GM12878 (cell line): ENCODE measurements at regions not wholly inside any gene's neighbourhood (a gene's known extent, or its start where the extent isn't known, plus 50 kb on each side); places are given as distances from the start of the nearest gene placed in this dataset.

Experiments used
- ATAC-seq: fragments of 200-7000 bp; cut with Tn5 transposase; 3 replicates; pipeline ENCODE4 v1.9.1; 2020; ENCODE audit warnings: mild to moderate bottlenecking, moderate library complexity
- BruUV-seq: library from RNA; stranded (reverse); fragments of 400-500 nt; replicated peaks from 2 replicates; lab custom pipeline; 2021; lab: Mats Ljungman, UMichigan
- CTCF ChIA-PET: fragments of 300-600 bp; sonication (Branson Sonifier 250); formaldehyde crosslinking; extraction: SDS; loops from one replicate; lab custom pipeline; 2021; ENCODE audit warnings: inconsistent platforms; lab: Yijun Ruan, JAX
- POLR2A ChIA-PET: fragments of 350-600 bp; formaldehyde crosslinking; extraction: SDS; loops from one replicate; lab custom pipeline; 2021; ENCODE audit warnings: inconsistent platforms; lab: Charles Lee
- RAD21 ChIA-PET: fragments of 300-600 bp; sonication (Branson Sonifier 250); formaldehyde crosslinking; loops from one replicate; lab custom pipeline; 2023; ENCODE audit warnings: antibody characterized with exemption; ENCODE audit not compliant: unreplicated experiment; lab: Charles Lee
- SMC1A ChIA-PET: fragments of 300-600 bp; sonication (Branson Sonifier 250); formaldehyde crosslinking; loops from one replicate; lab custom pipeline; 2023; ENCODE audit not compliant: unreplicated experiment, uncharacterized antibody; lab: Charles Lee
- DNase-seq: peaks from one replicate; pipeline ENCODE4 v3.0.0-alpha.2; 2011; ENCODE audit warnings: low read depth, low spot score
- FAIRE-seq: peaks from 3 replicates; lab custom pipeline; 2011; peaks lifted over from hg19 to GRCh38; lab: Jason Lieb, UNC
- H2AFZ ChIP-seq: 2 replicates; pipeline ENCODE4 v1.6.0; 2011; ENCODE audit warnings: low read depth, low read length, control low read depth; ENCODE audit not compliant: control insufficient read depth
- H3K27ac ChIP-seq: 2 replicates; pipeline ENCODE4 v1.5.1; 2011; ENCODE audit warnings: control low read depth; ENCODE audit not compliant: control insufficient read depth, insufficient read depth
- H3K27me3 ChIP-seq, 2 experiments: replicated peaks in 1 of 2; 2 replicates each; pipeline versions ENCODE4 v1.6.0 to v1.6.1; 2011; ENCODE audit warnings: low read length in 1 of 2; ENCODE audit not compliant: control insufficient read depth in 2 of 2, insufficient read depth in 2 of 2
- H3K36me3 ChIP-seq, 2 experiments: 2 replicates each; pipeline ENCODE4 v1.5.1; 2011; ENCODE audit warnings: low read length in 1 of 2; ENCODE audit not compliant: control insufficient read depth in 2 of 2, insufficient read depth in 2 of 2
- H3K4me1 ChIP-seq: 2 replicates; pipeline ENCODE4 v1.6.1; 2011; ENCODE audit warnings: mild to moderate bottlenecking, low read length, moderate library complexity, mixed read lengths; ENCODE audit not compliant: control insufficient read depth, insufficient read depth
- H3K4me2 ChIP-seq: 2 replicates; pipeline ENCODE4 v1.6.0; 2011; ENCODE audit warnings: control low read depth; ENCODE audit not compliant: control insufficient read depth, insufficient read depth
- H3K4me3 ChIP-seq: fragments of 200-600 bp; sonication (generic); 2 replicates; pipeline ENCODE4 v1.5.1; 2016
- H3K79me2 ChIP-seq: 2 replicates; pipeline ENCODE4 v1.6.0; 2011; ENCODE audit warnings: low read length; ENCODE audit not compliant: control insufficient read depth, insufficient read depth
- H3K9ac ChIP-seq: 2 replicates; pipeline ENCODE4 v1.8.0; 2011; ENCODE audit warnings: low read length, control low read depth, mixed read lengths; ENCODE audit not compliant: control insufficient read depth, insufficient read depth
- H3K9me3 ChIP-seq: replicated peaks from 3 replicates; pipeline ENCODE4 v1.5.1; 2011; ENCODE audit warnings: mild to moderate bottlenecking, low read length; ENCODE audit not compliant: control insufficient read depth, insufficient read depth
- H4K20me1 ChIP-seq: 2 replicates; pipeline ENCODE4 v1.6.0; 2011; ENCODE audit not compliant: control insufficient read depth, insufficient read depth
- CBFB ChIP-seq: IDR thresholded peaks from 2 replicates; pipeline ENCODE4 v1.6.1; 2016; ENCODE audit warnings: antibody characterized with exemption, low read depth
- DPF2 ChIP-seq: fragments of 450-650 bp; IDR thresholded peaks from 2 replicates; pipeline ENCODE4 v1.6.1; 2017; ENCODE audit warnings: mild to moderate bottlenecking
- JUNB ChIP-seq: IDR thresholded peaks from 2 replicates; pipeline ENCODE4 v1.6.1; 2016; ENCODE audit warnings: antibody characterized with exemption, mild to moderate bottlenecking
- KAT2A ChIP-seq: conservative IDR thresholded peaks from 2 replicates; pipeline ENCODE4 v1.6.1; 2011; ENCODE audit warnings: low read depth, low read length; ENCODE audit not compliant: control insufficient read depth
- SIX5 ChIP-seq: IDR thresholded peaks from 2 replicates; pipeline ENCODE4 v1.6.1; 2011; ENCODE audit warnings: mild to moderate bottlenecking, low read depth, low read length, moderate library complexity; ENCODE audit not compliant: severe bottlenecking
- SPI1 ChIP-seq: IDR thresholded peaks from 2 replicates; pipeline ENCODE4 v1.6.1; 2011; ENCODE audit warnings: low read depth, mild to moderate bottlenecking, low read length, moderate library complexity, borderline replicate concordance; ENCODE audit not compliant: insufficient read depth
- SUZ12 ChIP-seq: fragments of 200-600 bp; sonication (generic); IDR thresholded peaks from one replicate; pipeline ENCODE4 v1.6.1; 2018; ENCODE audit warnings: antibody characterized with exemption, mild to moderate bottlenecking; ENCODE audit not compliant: unreplicated experiment
- TCF7 ChIP-seq: IDR thresholded peaks from 2 replicates; pipeline ENCODE4 v1.6.1; 2014; ENCODE audit warnings: antibody characterized with exemption, borderline replicate concordance
- WRNIP1 ChIP-seq: IDR thresholded peaks from 2 replicates; pipeline ENCODE4 v1.6.1; 2011; ENCODE audit warnings: low read depth, low read length, improper control_type of control experiment, borderline replicate concordance
- ZNF207 ChIP-seq: fragments of 450-650 bp; IDR thresholded peaks from 2 replicates; pipeline ENCODE4 v1.6.1; 2014; ENCODE audit warnings: antibody characterized with exemption, mild to moderate bottlenecking, borderline replicate concordance
- WGBS: methylation state at CpG from one replicate; pipeline ENCODE4 v1.1.6; 2016; ENCODE audit warnings: low lambda C conversion rate; ENCODE audit not compliant: insufficient replicate concordance, insufficient coverage; ENCODE audit errors: missing lambda C conversion rate; 5-methylcytosine and 5-hydroxymethylcytosine counted together
- in situ Hi-C: fragments of 300-500 bp; cut with MboI; formaldehyde crosslinking; loops from 9 replicates; pipeline ENCODE4 v1.14.3; 2018; ENCODE audit warnings: mixed read lengths
- intact Hi-C: fragments of 100-400 bp; cut with micrococcal nuclease; formaldehyde crosslinking; loops from one replicate; pipeline ENCODE4 v1.14.2; 2022; ENCODE audit not compliant: unreplicated experiment
- TF ChIP-seq, protein P1 (sequence below): fragments of 450-650 bp; IDR thresholded peaks from 2 replicates; pipeline ENCODE4 v1.6.1; 2016; ENCODE audit warnings: mild to moderate bottlenecking, moderate library complexity, borderline replicate concordance
- TF ChIP-seq, protein P2 (sequence below): IDR thresholded peaks from 2 replicates; pipeline ENCODE4 v1.6.1; 2011; ENCODE audit warnings: low read depth, mild to moderate bottlenecking, low read length, moderate library complexity, borderline replicate concordance; ENCODE audit errors: extremely low read depth

DNA sequence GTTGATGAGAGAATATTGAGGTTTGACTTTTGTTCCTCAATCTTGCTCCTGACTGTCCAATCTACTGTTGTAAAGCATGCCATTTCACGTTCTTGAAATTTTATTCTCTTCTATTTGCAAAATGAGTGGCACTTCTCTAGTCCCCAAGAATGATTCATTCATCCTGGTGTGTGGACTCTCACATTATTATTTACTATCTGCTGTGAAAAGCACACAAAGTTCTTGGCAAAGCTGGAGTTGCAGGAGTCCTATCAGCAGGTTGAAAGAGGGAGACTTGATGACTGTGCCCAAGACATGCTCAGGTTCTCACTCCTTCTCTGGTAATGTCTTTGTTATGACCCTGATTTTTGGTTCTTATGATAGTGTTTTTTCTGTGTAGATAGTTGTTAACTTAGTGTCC, 382.6 kb downstream of the DMRTA1 start:
- intact Hi-C loops (no loop called here), in situ Hi-C loops (no loop called here)
- FAIRE-seq, result no peak
- CTCF ChIA-PET, result no interaction called here
- H4K20me1 ChIP-seq, result no peaks in the 10 kb centered on the region
- no peak overlapping the region for H3K9ac ChIP-seq
- H3K4me2 ChIP-seq, result no peak overlapping the region
- RAD21 ChIA-PET, result no interaction called here
- no peak overlapping the region for H3K4me3 ChIP-seq
- POLR2A ChIA-PET, result no interaction called here
- no peak for ATAC-seq
- TF ChIP-seq DPF2 (no peak), SPI1 (no peak), CBFB (no peak), TCF7 (no peak), KAT2A (no peak), SIX5 (no peak), WRNIP1 (no peak), SUZ12 (no peak), ZNF207 (no peak), JUNB (no peak)
- TF ChIP-seq, protein P1, sequence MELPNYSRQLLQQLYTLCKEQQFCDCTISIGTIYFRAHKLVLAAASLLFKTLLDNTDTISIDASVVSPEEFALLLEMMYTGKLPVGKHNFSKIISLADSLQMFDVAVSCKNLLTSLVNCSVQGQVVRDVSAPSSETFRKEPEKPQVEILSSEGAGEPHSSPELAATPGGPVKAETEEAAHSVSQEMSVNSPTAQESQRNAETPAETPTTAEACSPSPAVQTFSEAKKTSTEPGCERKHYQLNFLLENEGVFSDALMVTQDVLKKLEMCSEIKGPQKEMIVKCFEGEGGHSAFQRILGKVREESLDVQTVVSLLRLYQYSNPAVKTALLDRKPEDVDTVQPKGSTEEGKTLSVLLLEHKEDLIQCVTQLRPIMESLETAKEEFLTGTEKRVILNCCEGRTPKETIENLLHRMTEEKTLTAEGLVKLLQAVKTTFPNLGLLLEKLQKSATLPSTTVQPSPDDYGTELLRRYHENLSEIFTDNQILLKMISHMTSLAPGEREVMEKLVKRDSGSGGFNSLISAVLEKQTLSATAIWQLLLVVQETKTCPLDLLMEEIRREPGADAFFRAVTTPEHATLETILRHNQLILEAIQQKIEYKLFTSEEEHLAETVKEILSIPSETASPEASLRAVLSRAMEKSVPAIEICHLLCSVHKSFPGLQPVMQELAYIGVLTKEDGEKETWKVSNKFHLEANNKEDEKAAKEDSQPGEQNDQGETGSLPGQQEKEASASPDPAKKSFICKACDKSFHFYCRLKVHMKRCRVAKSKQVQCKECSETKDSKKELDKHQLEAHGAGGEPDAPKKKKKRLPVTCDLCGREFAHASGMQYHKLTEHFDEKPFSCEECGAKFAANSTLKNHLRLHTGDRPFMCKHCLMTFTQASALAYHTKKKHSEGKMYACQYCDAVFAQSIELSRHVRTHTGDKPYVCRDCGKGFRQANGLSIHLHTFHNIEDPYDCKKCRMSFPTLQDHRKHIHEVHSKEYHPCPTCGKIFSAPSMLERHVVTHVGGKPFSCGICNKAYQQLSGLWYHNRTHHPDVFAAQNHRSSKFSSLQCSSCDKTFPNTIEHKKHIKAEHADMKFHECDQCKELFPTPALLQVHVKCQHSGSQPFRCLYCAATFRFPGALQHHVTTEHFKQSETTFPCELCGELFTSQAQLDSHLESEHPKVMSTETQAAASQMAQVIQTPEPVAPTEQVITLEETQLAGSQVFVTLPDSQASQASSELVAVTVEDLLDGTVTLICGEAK, result no peak
- TF ChIP-seq, protein P2, sequence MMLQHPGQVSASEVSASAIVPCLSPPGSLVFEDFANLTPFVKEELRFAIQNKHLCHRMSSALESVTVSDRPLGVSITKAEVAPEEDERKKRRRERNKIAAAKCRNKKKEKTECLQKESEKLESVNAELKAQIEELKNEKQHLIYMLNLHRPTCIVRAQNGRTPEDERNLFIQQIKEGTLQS, result no peak
- H3K9me3 ChIP-seq, result no peaks in the 10 kb centered on the region
- no peak overlapping the region for H3K27ac ChIP-seq
- no TSS peak for BruUV-seq
- DNase-seq, result no peak
- no peaks in the 10 kb centered on the region for H3K4me1 ChIP-seq
- 0% methylated on average over 1 of the region's 1 CpG for WGBS
- SMC1A ChIA-PET, result no interaction called here
- no peaks in the 10 kb centered on the region for H3K36me3 ChIP-seq
- H3K79me2 ChIP-seq, result no peaks in the 10 kb centered on the region
- H3K27me3 ChIP-seq, result no peaks in the 10 kb centered on the region
- no peak overlapping the region for H2AFZ ChIP-seq
